Neuronal stem cell (in vitro differentiated cells): ENCODE measurements at regions not wholly inside any gene's neighbourhood (a gene's known extent, or its start where the extent isn't known, plus 50 kb on each side); places are given as distances from the start of the nearest gene placed in this dataset.

ENCODE experiments used
- DNase-seq: peaks from one replicate; pipeline ENCODE4 v3.0.0-alpha.2; 2013; ENCODE audit warnings: low spot score
- H2AFZ ChIP-seq: one replicate; pipeline ENCODE4 v1.6.1; 2013; ENCODE audit warnings: mild to moderate bottlenecking, low read length, inconsistent platforms
- H2AK5ac ChIP-seq: 2 replicates; pipeline ENCODE4 v1.6.1; 2013; ENCODE audit warnings: low read depth, mild to moderate bottlenecking, inconsistent platforms, low read length, moderate library complexity, mixed read lengths
- H2BK120ac ChIP-seq: 2 replicates; pipeline ENCODE4 v1.6.1; 2013; ENCODE audit warnings: low read depth, mild to moderate bottlenecking, inconsistent platforms, low read length, moderate library complexity, mixed read lengths
- H2BK12ac ChIP-seq: one replicate; pipeline ENCODE4 v1.6.1; 2013; ENCODE audit warnings: low read length, inconsistent platforms
- H2BK15ac ChIP-seq: 2 replicates; pipeline ENCODE4 v1.6.1; 2013; ENCODE audit warnings: mild to moderate bottlenecking, low read length, inconsistent platforms, mixed read lengths
- H2BK5ac ChIP-seq: one replicate; pipeline ENCODE4 v1.6.1; 2013; ENCODE audit warnings: inconsistent platforms, mild to moderate bottlenecking, low read length, moderate library complexity
- H3K14ac ChIP-seq: one replicate; pipeline ENCODE4 v1.6.1; 2013; ENCODE audit warnings: low read length, inconsistent platforms
- H3K18ac ChIP-seq: 2 replicates; pipeline ENCODE4 v1.6.1; 2013; ENCODE audit warnings: low read length, inconsistent platforms
- H3K23ac ChIP-seq: 2 replicates; pipeline ENCODE4 v1.6.1; 2013; ENCODE audit warnings: low read depth, mild to moderate bottlenecking, mixed read lengths, low read length, inconsistent platforms; ENCODE audit not compliant: poor library complexity
- H3K27ac ChIP-seq: replicated peaks from 3 replicates; pipeline ENCODE4 v1.5.1; 2013; ENCODE audit warnings: low read length, inconsistent platforms
- H3K27me3 ChIP-seq, 3 experiments: 2 replicates each; pipeline ENCODE4 v1.6.1; 2013; ENCODE audit warnings: low read length in 3 of 3, mild to moderate bottlenecking in 2 of 3, inconsistent platforms in 1 of 3, low read depth in 1 of 3, mixed read lengths in 1 of 3, moderate library complexity in 1 of 3; ENCODE audit not compliant: control insufficient read depth in 3 of 3, insufficient read depth in 3 of 3
- H3K36me3 ChIP-seq, 2 donors: replicated peaks in 1 of 2; 2 replicates each; pipeline ENCODE4 v1.6.1; 2013; ENCODE audit warnings: low read length in 2 of 2; ENCODE audit not compliant: control insufficient read depth in 2 of 2, insufficient read depth in 2 of 2
- H3K4ac ChIP-seq: 2 replicates; pipeline ENCODE4 v1.6.1; 2013; ENCODE audit warnings: inconsistent platforms, mild to moderate bottlenecking, low read length, moderate library complexity
- H3K4me1 ChIP-seq, 2 donors: 1 replicate in 1 of 2; 2 replicates in 1 of 2; pipeline ENCODE4 v1.6.1; 2013; ENCODE audit warnings: low read length in 2 of 2, low read depth in 1 of 2; ENCODE audit not compliant: control insufficient read depth in 2 of 2, insufficient read depth in 1 of 2
- H3K4me2 ChIP-seq: one replicate; pipeline ENCODE4 v1.6.1; 2013; ENCODE audit warnings: mild to moderate bottlenecking, low read length, inconsistent platforms; ENCODE audit not compliant: insufficient read depth, poor library complexity, severe bottlenecking
- H3K4me3 ChIP-seq, 2 donors: 2 replicates each; pipeline ENCODE4 v1.5.1; 2013; ENCODE audit warnings: low read length in 2 of 2, mild to moderate bottlenecking in 2 of 2, inconsistent platforms in 1 of 2, moderate library complexity in 1 of 2
- H3K79me1 ChIP-seq: one replicate; pipeline ENCODE4 v1.6.1; 2013; ENCODE audit warnings: low read depth, mild to moderate bottlenecking, inconsistent platforms, low read length, moderate library complexity
- H3K9ac ChIP-seq: one replicate; pipeline ENCODE4 v1.6.1; 2013; ENCODE audit warnings: mild to moderate bottlenecking, low read depth, low read length, inconsistent platforms; ENCODE audit not compliant: poor library complexity
- H3K9me3 ChIP-seq, 2 donors: replicated peaks in 1 of 2; 2 replicates each; pipeline versions ENCODE3 to v1.6.1; 2013; ENCODE audit warnings: low read length in 2 of 2, mild to moderate bottlenecking in 2 of 2, inconsistent platforms in 1 of 2, low read depth in 1 of 2, mixed read lengths in 1 of 2, moderate library complexity in 1 of 2; ENCODE audit not compliant: control insufficient read depth in 2 of 2, insufficient read depth in 1 of 2
- H4K8ac ChIP-seq: one replicate; pipeline ENCODE4 v1.6.1; 2013; ENCODE audit warnings: low read depth, mild to moderate bottlenecking, inconsistent platforms, low read length, moderate library complexity
- H4K91ac ChIP-seq: one replicate; pipeline ENCODE4 v1.6.1; 2013; ENCODE audit warnings: low read length, low read depth, mild to moderate bottlenecking, inconsistent platforms; ENCODE audit not compliant: poor library complexity
- WGBS, 2 donors: extraction: QIAGEN DNeasy Blood & Tissue Kit; methylation state at CpG; one replicate each; pipeline ENCODE4 v1.1.7; 2013; ENCODE audit warnings: missing lambda C conversion rate in 2 of 2, mixed read lengths in 1 of 2; ENCODE audit not compliant: insufficient read length in 2 of 2, insufficient replicate concordance in 1 of 2; ENCODE audit errors: extremely low coverage in 2 of 2; 5-methylcytosine and 5-hydroxymethylcytosine counted together

GRCh38 chr18:29009250-29009803 lies 832.4 kb upstream of the CDH2 start:
- no CpG with 5 or more reads among the region's 2 CpGs for WGBS, 2 donors
- no peaks in the 10 kb centered on the region for H3K36me3 ChIP-seq
- H2AK5ac ChIP-seq = no peak overlapping the region
- H3K14ac ChIP-seq = peak overlapping the region; percentile 31
- no peak overlapping the region for H3K4me3 ChIP-seq
- peak overlapping the region; percentile 15 for H2AFZ ChIP-seq
- no peak overlapping the region for H2BK15ac ChIP-seq
- no peak overlapping the region for H3K4me2 ChIP-seq
- no peak overlapping the region for H3K4ac ChIP-seq
- H3K27me3 ChIP-seq = no peaks in the 10 kb centered on the region
- no peak overlapping the region for H2BK120ac ChIP-seq
- H4K8ac ChIP-seq = no peak overlapping the region
- no peak overlapping the region for H4K91ac ChIP-seq
- H3K9ac ChIP-seq = no peak overlapping the region
- no peaks in the 10 kb centered on the region for H3K79me1 ChIP-seq
- H2BK12ac ChIP-seq = no peak overlapping the region
- no peak for DNase-seq
- peaks cover 6 to 31% of the 10 kb centered on the region in 2 donors for H3K4me1 ChIP-seq
- H3K27ac ChIP-seq = no peak overlapping the region
- H3K18ac ChIP-seq = no peak overlapping the region
- no peak overlapping the region for H2BK5ac ChIP-seq
- no peak overlapping the region for H3K23ac ChIP-seq
- peaks cover 0 to 4% of the 10 kb centered on the region in 2 donors for H3K9me3 ChIP-seq

- no peak for DNase-seq
- peaks cover 6 to 35% of the 10 kb centered on the region in 2 donors for H3K4me1 ChIP-seq
- no peak overlapping the region for H3K4ac ChIP-seq
- H3K23ac ChIP-seq = no peak overlapping the region
- no peaks in the 10 kb centered on the region for H3K27me3 ChIP-seq
- H3K18ac ChIP-seq = no peak overlapping the region
- H3K14ac ChIP-seq = no peak overlapping the region
- H2AK5ac ChIP-seq = no peak overlapping the region
- H3K36me3 ChIP-seq = no peaks in the 10 kb centered on the region
- no peak overlapping the region for H2BK120ac ChIP-seq
- H3K9me3 ChIP-seq = peaks cover 0 to 4% of the 10 kb centered on the region in 2 donors
- no peak overlapping the region for H3K4me2 ChIP-seq
- H3K27ac ChIP-seq = no peak overlapping the region
- H2BK12ac ChIP-seq = no peak overlapping the region
- no peaks in the 10 kb centered on the region for H3K79me1 ChIP-seq
- H4K91ac ChIP-seq = no peak overlapping the region
- no CpG with 5 or more reads among the region's 1 CpG for WGBS, 2 donors
- no peak overlapping the region for H3K4me3 ChIP-seq
- no peak overlapping the region for H2BK15ac ChIP-seq
- no peak overlapping the region for H2BK5ac ChIP-seq
- H2AFZ ChIP-seq = no peak overlapping the region
- no peak overlapping the region for H4K8ac ChIP-seq
- no peak overlapping the region for H3K9ac ChIP-seq
These were observed 831.9 kb upstream of the CDH2 start for GRCh38 chr18:29008809-29009208.

- H3K4me2 ChIP-seq = no peak overlapping the region
- no peak overlapping the region for H3K18ac ChIP-seq
- no peak overlapping the region for H3K23ac ChIP-seq
- H4K8ac ChIP-seq = no peak overlapping the region
- no peaks in the 10 kb centered on the region for H3K79me1 ChIP-seq
- H3K9me3 ChIP-seq = peaks cover 0 to 4% of the 10 kb centered on the region in 2 donors
- no peak overlapping the region for H2AK5ac ChIP-seq
- no peak overlapping the region for H3K14ac ChIP-seq
- H3K27me3 ChIP-seq = no peaks in the 10 kb centered on the region
- H3K4me1 ChIP-seq = peaks cover 6 to 35% of the 10 kb centered on the region in 2 donors
- no peak overlapping the region for H3K4me3 ChIP-seq
- H3K4ac ChIP-seq = no peak overlapping the region
- no peak for DNase-seq
- H4K91ac ChIP-seq = no peak overlapping the region
- no peak overlapping the region for H2BK15ac ChIP-seq
- no CpG with 5 or more reads among the region's 2 CpGs for WGBS, 2 donors
- no peak overlapping the region for H3K27ac ChIP-seq
- H2AFZ ChIP-seq = peak overlapping the region; percentile 18
- H2BK12ac ChIP-seq = no peak overlapping the region
- no peak overlapping the region for H2BK5ac ChIP-seq
- no peak overlapping the region for H2BK120ac ChIP-seq
- no peaks in the 10 kb centered on the region for H3K36me3 ChIP-seq
- H3K9ac ChIP-seq = no peak overlapping the region
These were observed 831.2 kb upstream of the CDH2 start for GRCh38 chr18:29007986-29008654.

- H2AFZ ChIP-seq = peak overlapping the region; percentile 47
- H3K4me2 ChIP-seq = no peak overlapping the region
- H3K4ac ChIP-seq = no peak overlapping the region
- no peak overlapping the region for H3K9ac ChIP-seq
- H3K14ac ChIP-seq = no peak overlapping the region
- no peak overlapping the region for H3K27ac ChIP-seq
- H4K91ac ChIP-seq = no peak overlapping the region
- H3K18ac ChIP-seq = no peak overlapping the region
- no peak overlapping the region for H2BK12ac ChIP-seq
- H2BK5ac ChIP-seq = no peak overlapping the region
- H2AK5ac ChIP-seq = no peak overlapping the region
- no peak overlapping the region for H3K4me3 ChIP-seq
- no peaks in the 10 kb centered on the region for H3K79me1 ChIP-seq
- no peaks in the 10 kb centered on the region for H3K36me3 ChIP-seq
- peaks cover 2 to 25% of the 10 kb centered on the region in 2 donors for H3K4me1 ChIP-seq
- H2BK15ac ChIP-seq = no peak overlapping the region
- H3K9me3 ChIP-seq = peaks cover 1 to 4% of the 10 kb centered on the region in 2 donors
- H3K27me3 ChIP-seq = no peaks in the 10 kb centered on the region
- H2BK120ac ChIP-seq = no peak overlapping the region
- no peak overlapping the region for H4K8ac ChIP-seq
- no CpG with 5 or more reads among the region's 1 CpG for WGBS, 2 donors
- DNase-seq = no peak
- H3K23ac ChIP-seq = no peak overlapping the region
These were observed 828.0 kb upstream of the CDH2 start for GRCh38 chr18:29004921-29005320.
